Calu3 (cell line): ENCODE measurements at regions not wholly inside any gene's neighbourhood (a gene's known extent, or its start where the extent isn't known, plus 50 kb on each side); places are given as distances from the start of the nearest gene placed in this dataset.
A peak's percentile ranks its signal among the peaks of the same experiment; 100 is the strongest.

ENCODE experiments used
- BruUV-seq: library from RNA; stranded (reverse); fragments of 400-500 nt; replicated peaks from 2 replicates; lab custom pipeline; 2021; lab: Mats Ljungman, UMichigan
- CTCF ChIA-PET: fragments of 300-600 bp; sonication (Branson Sonifier 250); formaldehyde crosslinking; loops from one replicate; lab custom pipeline; 2022; ENCODE audit warnings: antibody characterized with exemption; lab: Charles Lee
- DNase-seq: peaks from one replicate; pipeline ENCODE4 v3.0.0; 2022
- H3K27ac Mint-ChIP-seq: one replicate; pipeline ENCODE4 v1.8.0; 2022; ENCODE audit warnings: mixed read lengths; ENCODE audit not compliant: unreplicated experiment
- H3K27me3 Mint-ChIP-seq: one replicate; pipeline ENCODE4 v1.8.0; 2022; ENCODE audit warnings: mixed read lengths; ENCODE audit not compliant: unreplicated experiment
- H3K36me3 Mint-ChIP-seq: one replicate; pipeline ENCODE4 v1.8.0; 2022; ENCODE audit warnings: mild to moderate bottlenecking, moderate library complexity, mixed read lengths; ENCODE audit not compliant: insufficient read depth, unreplicated experiment
- H3K4me1 Mint-ChIP-seq: one replicate; pipeline ENCODE4 v1.8.0; 2022; ENCODE audit warnings: mild to moderate bottlenecking, low read depth, mixed read lengths; ENCODE audit not compliant: unreplicated experiment
- H3K4me3 Mint-ChIP-seq: one replicate; pipeline ENCODE4 v1.8.0; 2022; ENCODE audit warnings: mild to moderate bottlenecking, low read depth, moderate library complexity, mixed read lengths; ENCODE audit not compliant: unreplicated experiment
- H3K9me3 Mint-ChIP-seq: one replicate; pipeline ENCODE4 v1.8.0; 2022; ENCODE audit warnings: low read depth, mixed read lengths; ENCODE audit not compliant: unreplicated experiment
- CTCF ChIP-seq: fragments of 200-600 bp; IDR thresholded peaks from one replicate; pipeline ENCODE4 v1.8.0; 2022; ENCODE audit warnings: antibody characterized with exemption; ENCODE audit not compliant: unreplicated experiment
- intact Hi-C: fragments of 100-400 bp; cut with micrococcal nuclease; formaldehyde crosslinking; loops from one replicate; pipeline ENCODE4 v1.10.0; 2022; ENCODE audit not compliant: unreplicated experiment

- H3K9me3 Mint-ChIP-seq: no peaks in the 10 kb centered on the region
- no peak for DNase-seq
- peaks cover 4% of the 10 kb centered on the region for H3K36me3 Mint-ChIP-seq
- no peak for TF ChIP-seq CTCF
- H3K4me1 Mint-ChIP-seq: peaks cover 40% of the 10 kb centered on the region
- no TSS peak for BruUV-seq
- intact Hi-C loops: no loop called here
- H3K27me3 Mint-ChIP-seq: no peaks in the 10 kb centered on the region
- no peak overlapping the region for H3K4me3 Mint-ChIP-seq
- no peak overlapping the region for H3K27ac Mint-ChIP-seq
- CTCF ChIA-PET: interaction anchor here (0.6 kb wide), 1 partner anchor 108 kb away, joined by 7 read pairs; the partner anchor contains the start of gene SINHCAF
Measured at GRCh38 chr12:31218203-31219025, 107.5 kb downstream of the SINHCAF start.

DNA sequence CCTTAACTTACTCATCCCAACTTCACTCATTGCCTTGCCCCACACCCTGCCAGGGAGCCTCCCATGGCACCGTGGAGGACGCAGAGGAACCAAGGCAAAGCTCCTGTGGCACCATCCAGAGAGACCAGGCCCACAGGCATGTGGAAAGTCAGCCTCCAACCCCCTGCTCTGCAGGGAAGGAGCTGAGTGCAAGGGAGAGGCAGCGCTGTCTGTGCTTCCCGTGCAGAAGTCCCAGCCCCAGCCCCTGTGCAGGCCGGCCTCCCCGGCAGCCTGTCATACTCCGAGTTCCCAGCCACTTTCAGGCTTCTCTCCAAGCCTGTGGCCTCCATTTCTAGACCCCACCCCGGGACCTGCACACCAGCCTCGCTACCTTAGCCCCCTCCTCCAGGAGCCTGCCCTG is 106.4 kb downstream of the SINHCAF start:
- Mint-ChIP-seq H3K4me3 (no peak overlapping the region), H3K36me3 (peaks cover 4% of the 10 kb centered on the region), H3K4me1 (peaks cover 40% of the 10 kb centered on the region), H3K9me3 (no peaks in the 10 kb centered on the region), H3K27ac (peak overlapping the region; percentile 16), H3K27me3 (no peaks in the 10 kb centered on the region)
- TF ChIP-seq CTCF: no peak
- no peak for DNase-seq
- intact Hi-C loops: no loop called here
- CTCF ChIA-PET: no interaction called here
- no TSS peak for BruUV-seq

- intact Hi-C loops: no loop called here
- H3K36me3 Mint-ChIP-seq: peaks cover 4% of the 10 kb centered on the region
- TF ChIP-seq CTCF: no peak
- H3K4me3 Mint-ChIP-seq: no peak overlapping the region
- BruUV-seq: no TSS peak
- CTCF ChIA-PET: no interaction called here
- peaks cover 40% of the 10 kb centered on the region for H3K4me1 Mint-ChIP-seq
- peak overlapping the region; percentile 16 for H3K27ac Mint-ChIP-seq
- no peaks in the 10 kb centered on the region for H3K9me3 Mint-ChIP-seq
- no peak for DNase-seq
- H3K27me3 Mint-ChIP-seq: no peaks in the 10 kb centered on the region
Measured at GRCh38 chr12:31220061-31220460, 105.9 kb downstream of the SINHCAF start.

DNA sequence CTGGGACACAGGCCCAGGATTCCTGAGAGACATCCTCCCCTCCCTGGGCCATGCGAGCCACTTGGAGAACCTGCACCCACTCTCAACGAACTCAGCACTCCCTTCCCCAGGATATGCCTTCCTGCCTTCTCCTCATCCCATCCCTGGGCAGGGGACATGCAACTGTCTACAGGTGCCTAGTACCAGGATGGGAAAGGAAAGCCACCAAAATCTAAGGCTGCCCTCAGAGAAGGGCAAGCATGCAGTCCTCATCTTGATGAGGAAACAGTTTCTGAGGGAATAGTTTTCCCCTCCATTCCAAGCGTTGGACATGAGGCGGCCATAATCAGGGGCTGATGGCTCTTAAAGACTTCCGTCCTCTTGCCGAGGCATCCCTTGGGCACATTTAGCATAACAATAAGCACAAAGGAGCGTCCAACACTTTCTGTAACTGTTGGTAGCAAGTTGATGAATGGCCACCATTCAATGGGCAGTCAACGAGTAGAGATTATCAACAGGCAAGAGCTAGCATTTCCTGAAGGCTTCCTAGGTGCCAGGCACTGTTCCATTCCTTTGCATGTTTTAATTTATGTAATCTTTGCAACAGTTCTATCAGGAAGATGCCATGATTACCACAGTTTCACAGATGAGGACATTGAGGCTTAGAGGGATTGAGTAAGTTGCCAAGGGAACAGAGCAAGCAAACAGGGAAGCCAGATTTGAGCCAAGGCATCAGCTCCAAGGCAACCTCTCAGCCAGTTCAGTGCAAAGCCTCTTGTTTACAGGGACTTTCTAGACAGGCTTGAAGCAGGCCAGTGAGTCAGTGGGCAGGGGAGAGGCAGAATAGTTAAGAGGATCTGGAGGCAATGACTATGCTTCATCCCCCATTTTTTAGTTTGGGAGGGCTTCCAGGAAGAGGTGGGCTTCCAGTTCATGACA is 105.1 kb downstream of the SINHCAF start:
- no peak for TF ChIP-seq CTCF
- H3K4me1 Mint-ChIP-seq: peaks cover 40% of the 10 kb centered on the region
- CTCF ChIA-PET: interaction anchor here (0.9 kb wide), 1 partner anchor 142 kb away, joined by 4 read pairs; no protein-coding TSS in a partner anchor
- no peak for DNase-seq
- BruUV-seq: no TSS peak
- no peak overlapping the region for H3K4me3 Mint-ChIP-seq
- peaks cover 4% of the 10 kb centered on the region for H3K36me3 Mint-ChIP-seq
- no peaks in the 10 kb centered on the region for H3K27me3 Mint-ChIP-seq
- H3K27ac Mint-ChIP-seq: peak overlapping the region; percentile 30
- no peaks in the 10 kb centered on the region for H3K9me3 Mint-ChIP-seq
- intact Hi-C loops: no loop called here
